ENCODE measurements at regions not wholly inside any gene's neighbourhood (a gene's known extent, or its start where the extent isn't known, plus 50 kb on each side); places are given as distances from the start of the nearest gene placed in this dataset.
"Not testable (repeated sequence)": the region's sequence is repeated elsewhere in the genome, so short reads cannot be mapped to it uniquely, and the experiment has no call there.

- no peak for DNase-seq (ENCODE audit: low spot score)
These were observed 102.4 kb upstream of the DST start for GRCh38 chr6:56745081-56745480.

GRCh38 chr6:56744528-56744927 lies 101.8 kb upstream of the DST start:
- DNase-seq (ENCODE audit: low spot score), result no peak

- DNase-seq (ENCODE audit: low spot score), result no peak
These were observed 99.6 kb upstream of the DST start for GRCh38 chr6:56742122-56742791.

GRCh38 chr6:56741472-56741871 lies 98.8 kb upstream of the DST start:
- no peak for DNase-seq (ENCODE audit: low spot score)

GRCh38 chr6:56739836-56740815 lies 97.4 kb upstream of the DST start:
- no peak for DNase-seq (ENCODE audit: low spot score)

GRCh38 chr6:56736804-56737203 lies 94.1 kb upstream of the DST start:
- DNase-seq (ENCODE audit: low spot score), result no peak

DNA sequence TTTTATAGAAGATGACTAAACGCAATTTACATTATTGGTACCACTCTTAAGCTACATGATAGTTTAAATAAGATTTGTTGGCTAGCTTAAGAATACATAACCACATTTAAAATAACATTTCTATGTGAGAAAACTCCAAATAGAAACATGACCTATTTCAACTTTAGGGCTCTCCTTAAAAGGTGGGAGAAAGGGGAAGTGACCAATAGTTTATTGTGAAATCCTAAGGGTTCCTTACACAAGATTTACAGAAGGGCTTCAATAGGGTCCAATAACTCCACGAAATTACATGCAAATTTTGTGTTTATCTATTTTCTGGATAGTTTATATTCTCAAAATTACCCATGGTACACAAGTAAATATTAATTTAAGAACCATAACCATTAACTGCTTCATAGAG lies 91.6 kb upstream of the DST start:
- DNase-seq (ENCODE audit: low spot score), result no peak

DNA sequence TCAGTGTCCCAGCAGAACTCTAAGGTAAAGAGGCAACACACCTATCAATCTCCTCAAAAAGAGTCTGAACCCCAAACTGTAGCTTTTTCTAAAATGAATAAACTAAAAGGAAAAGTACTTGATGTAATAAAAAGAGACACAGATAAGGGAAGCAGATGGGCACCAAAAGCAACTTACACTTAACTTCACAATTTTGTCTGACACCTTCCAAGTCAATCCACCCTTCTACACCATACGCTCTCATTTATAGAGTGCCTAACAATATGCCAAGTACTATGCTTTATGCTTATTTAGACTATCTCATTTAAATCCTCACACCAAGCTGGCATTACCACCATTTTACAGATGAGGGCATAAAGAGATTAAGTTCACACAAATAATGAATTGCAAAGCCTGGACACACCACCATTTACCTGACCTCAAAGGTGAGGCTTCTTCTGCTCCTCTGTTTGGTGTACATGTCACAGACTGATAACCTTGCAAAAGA lies 90.6 kb upstream of the DST start:
- DNase-seq (ENCODE audit: low spot score), result no peak

DNA sequence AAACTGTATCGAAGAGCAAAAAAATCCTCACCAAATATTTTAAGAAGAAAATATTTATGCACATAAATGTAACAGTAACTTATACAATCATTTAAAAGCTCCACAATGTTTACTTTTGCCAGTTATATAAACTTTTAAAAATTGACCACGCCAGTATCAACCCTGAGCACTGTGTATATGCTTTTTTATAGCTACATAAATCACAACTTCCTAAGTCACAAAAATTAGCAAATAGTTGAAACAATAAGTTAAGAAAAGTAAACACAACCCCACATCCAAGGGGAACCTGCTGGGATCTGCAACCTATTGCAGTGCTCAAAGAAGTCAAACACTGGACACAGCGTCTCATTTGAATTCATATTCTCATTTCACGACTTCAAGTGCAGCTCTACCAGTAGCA lies 89.8 kb upstream of the DST start:
- DNase-seq (ENCODE audit: low spot score), result no peak

- DNase-seq (ENCODE audit: low spot score), result no peak
These were observed 88.2 kb upstream of the DST start for GRCh38 chr6:56730663-56731529.

- DNase-seq (ENCODE audit: low spot score), result no peak
These were observed 87.0 kb upstream of the DST start for GRCh38 chr6:56729719-56730118.

GRCh38 chr6:56729166-56729565 lies 86.5 kb upstream of the DST start:
- not testable (repeated sequence) for DNase-seq (ENCODE audit: low spot score)

DNA sequence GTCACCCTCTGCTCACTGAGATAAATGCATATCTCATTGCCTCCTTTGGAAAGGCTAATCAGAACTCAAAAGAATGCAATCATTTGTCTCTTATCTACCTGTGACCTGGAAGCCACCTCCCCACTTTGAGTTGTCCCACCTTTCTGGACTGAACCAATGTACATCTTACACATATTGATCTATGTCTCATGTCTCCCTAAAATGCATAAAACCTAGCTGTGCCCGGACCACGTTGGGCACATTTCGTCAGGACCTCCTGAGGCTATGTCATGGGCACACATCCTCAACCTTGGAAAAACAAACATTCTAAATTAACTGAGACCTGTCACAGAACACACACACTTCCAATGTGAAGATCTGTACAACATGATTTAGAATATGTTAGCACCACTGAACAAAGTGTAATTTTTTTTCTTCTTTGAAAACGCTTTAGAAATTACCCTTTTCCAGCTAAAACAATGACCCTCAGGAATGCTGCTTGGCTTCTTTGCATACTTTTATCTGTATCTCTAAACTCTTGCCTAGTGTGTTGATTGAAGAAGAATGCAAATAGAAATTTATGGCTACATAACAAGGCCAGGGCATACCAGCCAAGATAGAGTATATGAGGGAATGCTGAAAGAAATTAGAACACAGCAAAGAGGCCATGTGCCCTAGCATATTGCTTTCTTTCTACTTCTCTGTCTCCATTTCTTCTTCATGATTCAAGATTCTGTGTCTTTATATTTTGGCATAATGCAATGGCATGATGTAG lies 84.6 kb upstream of the DST start:
- DNase-seq (ENCODE audit: low spot score), result no peak

DNA sequence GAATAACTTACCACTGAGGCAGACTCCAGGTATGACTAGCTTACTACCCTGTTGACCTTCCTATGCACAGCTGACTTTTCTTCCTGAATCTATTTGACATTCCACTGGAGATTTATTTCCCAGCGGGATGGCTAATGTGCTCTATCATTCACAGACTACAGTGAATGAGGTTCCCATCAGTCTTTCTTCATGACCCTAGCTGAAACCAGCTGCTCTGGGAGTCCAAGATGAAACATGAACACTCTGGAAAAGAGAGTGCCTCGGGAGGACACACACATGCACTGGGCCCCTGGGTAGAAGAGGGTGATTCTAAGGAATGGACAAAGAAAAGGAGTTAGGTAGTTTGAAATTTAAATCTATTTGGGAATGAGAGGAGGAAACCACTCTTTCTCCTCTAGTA lies 82.6 kb upstream of the DST start:
- DNase-seq (ENCODE audit: low spot score), result no peak

GRCh38 chr6:56724455-56724854 lies 81.8 kb upstream of the DST start:
- no peak for DNase-seq (ENCODE audit: low spot score)

DNA sequence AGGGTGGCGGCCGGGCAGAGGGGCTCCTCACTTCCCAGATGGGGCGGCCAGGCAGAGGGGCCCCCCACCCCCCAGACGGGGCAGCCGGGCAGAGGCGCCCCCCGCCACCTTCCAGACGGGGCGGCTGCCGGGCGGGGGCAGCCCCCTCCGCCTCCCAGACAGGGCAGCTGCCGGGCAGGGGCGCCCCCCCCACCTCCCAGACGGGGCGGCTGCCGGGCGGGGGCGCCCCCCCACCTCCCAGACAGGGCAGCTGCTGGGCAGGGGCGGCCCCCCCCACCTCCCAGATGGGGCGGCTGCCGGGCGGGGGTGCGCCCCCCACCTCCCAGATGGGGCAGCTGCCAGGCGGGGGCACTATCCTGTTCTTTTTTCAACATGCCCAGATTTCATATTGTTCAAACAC lies 78.2 kb upstream of the DST start:
- DNase-seq (ENCODE audit: low spot score), result no peak

- DNase-seq (ENCODE audit: low spot score), result not testable (repeated sequence)
These were observed 77.5 kb upstream of the DST start for GRCh38 chr6:56720202-56720601.

- not testable (repeated sequence) for DNase-seq (ENCODE audit: low spot score)
These were observed 76.8 kb upstream of the DST start for GRCh38 chr6:56719315-56720058.

- no peak for DNase-seq (ENCODE audit: low spot score)
These were observed 75.5 kb upstream of the DST start for GRCh38 chr6:56718236-56718635.

DNA sequence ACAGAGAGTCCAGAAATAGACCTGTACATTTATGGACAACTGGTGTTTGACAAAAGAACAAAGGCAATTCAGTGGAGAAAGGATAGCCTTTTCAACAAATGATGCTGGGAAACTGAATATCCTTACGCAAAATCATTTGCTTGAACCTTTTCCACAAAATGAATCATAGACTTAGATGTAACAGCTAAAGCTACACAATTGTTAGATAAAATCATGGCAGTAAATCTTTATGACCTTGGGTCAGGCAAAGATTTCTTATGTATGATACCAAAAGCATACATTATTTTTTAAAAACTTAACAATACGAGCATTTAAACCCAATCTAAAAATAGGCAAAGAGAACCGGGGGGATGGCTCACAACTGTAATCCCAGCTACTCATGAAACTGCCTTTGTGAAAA lies 73.5 kb upstream of the DST start:
- no peak for DNase-seq (ENCODE audit: low spot score)

DNA sequence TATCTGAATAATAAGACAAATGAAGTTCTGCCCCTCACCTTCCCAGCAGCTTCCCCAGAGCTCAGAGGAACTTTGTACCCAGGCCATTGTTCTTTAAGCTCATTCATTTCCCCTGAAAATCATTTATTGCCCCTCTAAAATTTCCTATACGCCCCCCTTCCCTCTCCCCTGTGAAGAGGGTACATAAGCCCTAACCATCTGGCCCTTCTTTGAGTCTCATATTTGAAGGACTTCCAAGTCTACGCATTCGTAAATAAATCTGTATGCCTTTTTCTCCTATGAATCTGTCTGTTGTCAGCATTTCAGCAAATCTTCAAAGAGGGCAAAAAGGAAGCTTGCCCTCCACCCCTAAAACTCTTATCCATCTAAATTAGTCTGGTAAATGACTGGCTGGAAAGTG lies 73.1 kb upstream of the DST start:
- DNase-seq (ENCODE audit: low spot score), result no peak
